22Rv1 (cell line): ENCODE measurements at regions not wholly inside any gene's neighbourhood (a gene's known extent, or its start where the extent isn't known, plus 50 kb on each side); places are given as distances from the start of the nearest gene placed in this dataset.
"Not testable (repeated sequence)": the region's sequence is repeated elsewhere in the genome, so short reads cannot be mapped to it uniquely, and the experiment has no call there.

Source experiments
- H3K27ac ChIP-seq: fragments of 450-650 bp; 2 replicates; pipeline ENCODE4 v1.5.1; 2017
- CTCF ChIP-seq: fragments of 450-650 bp; IDR thresholded peaks from 2 replicates; pipeline ENCODE4 v1.5.1; 2017; ENCODE audit warnings: mild to moderate bottlenecking
- ZFX ChIP-seq: fragments of 450-650 bp; IDR thresholded peaks from 2 replicates; pipeline ENCODE4 v1.6.1; 2017; ENCODE audit warnings: antibody characterized with exemption, borderline replicate concordance

GRCh38 chr10:90020506-90020905 is 319.1 kb downstream of the KIF20B start:
- TF ChIP-seq ZFX (no peak), CTCF (no peak)
- H3K27ac ChIP-seq, result no peak overlapping the region

GRCh38 chr10:90023950-90024349 is 322.6 kb downstream of the KIF20B start:
- TF ChIP-seq CTCF (no peak), ZFX (no peak)
- no peak overlapping the region for H3K27ac ChIP-seq

- TF ChIP-seq ZFX (no peak), CTCF (no peak)
- no peak overlapping the region for H3K27ac ChIP-seq
Observed at GRCh38 chr10:90028312-90028711, 326.9 kb downstream of the KIF20B start.

DNA sequence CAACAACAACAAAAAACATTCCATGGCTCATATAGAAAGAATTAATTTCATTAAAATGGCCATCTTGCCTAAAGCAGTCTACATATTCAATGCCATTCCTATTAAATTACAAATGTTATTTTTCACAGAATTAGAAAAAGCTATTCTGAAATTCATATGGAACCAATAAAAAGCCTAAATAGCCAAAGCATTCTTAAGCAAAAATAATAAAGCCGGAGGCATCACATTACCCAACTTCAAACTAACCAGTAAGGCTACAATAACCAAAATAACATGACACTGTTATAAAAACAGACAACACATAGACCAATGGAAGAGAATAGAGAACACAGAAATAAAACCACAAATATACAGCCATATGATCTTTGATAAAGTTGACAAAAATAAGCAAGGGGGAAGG is 330.4 kb downstream of the KIF20B start:
- no peak for TF ChIP-seq ZFX
- TF ChIP-seq CTCF, result no peak
- H3K27ac ChIP-seq, result no peak overlapping the region

DNA sequence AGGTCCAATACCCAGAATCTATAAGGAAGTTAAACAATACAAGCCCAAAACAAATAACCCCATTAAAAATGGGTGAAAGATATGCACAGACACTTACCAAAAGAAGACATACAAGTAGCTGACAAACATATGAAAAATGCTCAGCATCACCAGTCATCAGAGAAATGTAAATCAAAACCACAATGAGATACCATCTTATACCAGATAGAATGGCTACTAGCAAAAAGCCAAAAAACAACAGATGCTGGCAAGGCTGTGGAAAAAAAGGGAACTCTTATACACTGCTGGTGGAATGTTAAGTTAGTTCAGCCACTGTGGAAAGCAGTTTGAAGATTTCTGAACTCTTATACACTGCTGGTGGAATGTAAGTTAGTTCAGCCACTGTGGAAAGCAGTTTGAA is 331.1 kb downstream of the KIF20B start:
- H3K27ac ChIP-seq, result no peak overlapping the region
- TF ChIP-seq CTCF, result no peak
- no peak for TF ChIP-seq ZFX

- H3K27ac ChIP-seq, result not testable (repeated sequence)
Observed at GRCh38 chr10:90034862-90035261, 333.5 kb downstream of the KIF20B start.

- no peak for TF ChIP-seq CTCF
- no peak for TF ChIP-seq ZFX
- no peak overlapping the region for H3K27ac ChIP-seq
Observed at GRCh38 chr10:90041585-90041984, 340.2 kb downstream of the KIF20B start.

DNA sequence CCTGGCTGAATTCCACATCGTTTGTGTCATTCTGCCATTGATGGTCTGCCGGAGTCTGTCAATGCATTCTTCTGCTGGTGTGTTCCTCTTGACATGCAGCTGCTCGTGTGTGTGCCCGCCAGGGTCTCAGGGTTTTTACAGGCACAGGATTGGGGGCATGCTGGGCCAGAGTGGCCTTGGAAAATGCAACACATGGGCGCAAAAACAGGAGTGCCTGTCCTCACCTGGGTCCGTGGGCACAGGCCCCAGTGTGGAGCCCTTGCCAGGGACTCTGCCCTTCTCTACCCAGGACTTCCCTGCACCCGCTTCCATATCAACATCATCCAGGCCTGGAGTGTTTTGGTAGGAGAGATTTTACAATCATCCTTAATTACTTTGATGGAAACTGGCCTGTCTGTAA is 340.7 kb downstream of the KIF20B start:
- TF ChIP-seq CTCF (no peak), ZFX (no peak)
- no peak overlapping the region for H3K27ac ChIP-seq
